HG02981 (cell line): ENCODE measurements at regions not wholly inside any gene's neighbourhood (a gene's known extent, or its start where the extent isn't known, plus 50 kb on each side); places are given as distances from the start of the nearest gene placed in this dataset.
A peak's percentile ranks its signal among the peaks of the same experiment; 100 is the strongest.
"Not testable (repeated sequence)": the region's sequence is repeated elsewhere in the genome, so short reads cannot be mapped to it uniquely, and the experiment has no call there.

Experiments
- ATAC-seq: cut with Tn5 transposase; IDR thresholded peaks from one replicate; pipeline ENCODE4 v1.9.1; 2021; ENCODE audit warnings: mild to moderate bottlenecking, moderate library complexity; ENCODE audit not compliant: unreplicated experiment

DNA sequence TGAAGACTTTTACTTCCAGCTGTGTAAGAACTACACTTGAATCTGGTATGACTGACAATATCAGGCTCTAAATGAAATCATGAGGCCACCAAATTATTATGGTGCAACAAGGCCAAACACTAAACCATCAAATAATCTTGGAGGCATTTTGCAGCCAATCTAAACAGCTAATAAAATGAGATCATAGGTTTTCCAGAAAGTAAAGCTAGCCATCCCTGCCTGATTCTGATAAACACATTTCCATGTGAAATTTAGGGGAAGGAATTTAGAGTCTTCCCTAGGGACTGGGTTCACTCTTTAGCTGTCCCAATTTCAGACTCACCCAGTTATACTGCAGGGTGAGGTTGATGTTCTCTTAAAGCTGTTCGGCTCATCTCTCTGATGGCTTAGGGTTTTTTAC lies 190.3 kb upstream of the TMEM196 start:
- ATAC-seq, result no peak

GRCh38 chr7:19958309-19958896 lies 185.0 kb upstream of the TMEM196 start:
- ATAC-seq, result no peak

DNA sequence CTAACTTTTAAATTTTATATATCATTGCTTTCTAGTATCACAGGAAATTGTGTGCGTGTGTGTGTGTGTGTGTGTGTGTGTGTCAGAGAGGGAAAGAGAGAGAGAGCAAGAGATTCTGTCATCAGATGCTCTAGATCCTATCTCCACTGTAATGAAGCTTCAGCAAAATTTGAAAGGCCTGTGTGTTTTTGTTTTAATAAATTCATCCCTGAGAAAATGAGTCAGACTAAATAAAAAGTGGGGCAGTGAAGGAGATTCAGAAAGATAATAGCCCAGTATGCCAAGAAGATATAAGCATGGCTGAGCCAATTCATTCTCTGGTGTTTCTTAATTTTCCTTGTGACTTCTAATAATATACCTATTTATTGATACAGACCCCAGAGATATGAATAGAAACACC lies 184.2 kb upstream of the TMEM196 start:
- ATAC-seq, result no peak

GRCh38 chr7:19954166-19954565 lies 180.7 kb upstream of the TMEM196 start:
- not testable (repeated sequence) for ATAC-seq

- ATAC-seq, result not testable (repeated sequence)
These were observed 180.0 kb upstream of the TMEM196 start for GRCh38 chr7:19953411-19953810.

- ATAC-seq, result no peak
These were observed 174.7 kb upstream of the TMEM196 start for GRCh38 chr7:19948160-19948559.

DNA sequence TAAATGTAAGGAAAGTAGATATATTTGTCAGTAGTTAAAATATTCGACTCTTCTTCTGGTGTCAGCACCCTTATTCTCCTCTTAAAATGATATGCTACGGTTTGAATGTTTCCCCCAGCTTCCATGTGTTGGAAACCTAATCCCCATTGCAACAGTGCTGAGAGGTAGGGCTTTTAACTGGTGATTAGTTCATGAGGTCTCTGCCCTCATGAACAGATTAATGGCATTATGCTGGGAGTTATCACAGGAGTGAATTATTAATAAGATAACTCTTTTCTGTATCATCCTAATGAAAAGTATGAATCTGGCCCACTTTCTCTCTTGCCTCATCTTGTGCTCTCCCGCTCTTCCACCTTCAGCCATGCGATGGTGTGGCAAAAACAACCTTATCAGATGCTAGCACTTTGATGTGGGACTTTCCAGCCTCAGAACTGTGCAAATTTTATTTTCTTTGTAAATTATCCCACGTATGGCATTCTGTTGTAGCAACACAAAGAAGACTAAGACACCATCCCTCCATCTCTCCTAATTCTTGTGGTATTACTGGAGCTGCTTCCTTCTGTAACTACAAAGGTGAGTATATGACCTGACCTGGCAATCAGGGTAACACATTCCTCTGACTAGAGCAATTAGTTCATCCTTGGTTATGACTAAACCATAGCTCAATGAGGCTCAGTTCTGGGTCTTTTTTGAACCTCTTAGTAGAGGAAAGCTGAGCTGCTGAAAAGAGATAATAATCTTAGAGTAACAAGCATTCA lies 171.1 kb upstream of the TMEM196 start:
- ATAC-seq, result no peak

DNA sequence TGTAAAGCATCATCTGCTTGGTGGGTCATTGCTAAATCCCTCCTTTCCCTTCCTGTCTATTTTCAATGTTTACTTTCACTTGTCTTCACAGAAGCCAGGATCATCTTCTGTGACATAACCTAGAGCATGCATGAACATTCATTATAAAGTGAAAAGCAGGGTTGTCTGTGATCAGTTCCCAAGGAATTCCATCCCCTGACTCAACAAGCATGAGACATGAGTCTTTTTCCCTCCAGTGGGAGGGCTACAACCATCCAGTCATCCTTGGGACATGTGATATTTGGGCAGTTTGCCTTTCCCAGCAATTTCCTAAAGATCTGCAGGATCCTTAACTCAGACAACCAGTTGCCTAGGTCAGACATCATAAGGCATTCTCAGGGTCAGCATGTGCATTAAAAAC lies 166.3 kb upstream of the TMEM196 start:
- ATAC-seq, result no peak

DNA sequence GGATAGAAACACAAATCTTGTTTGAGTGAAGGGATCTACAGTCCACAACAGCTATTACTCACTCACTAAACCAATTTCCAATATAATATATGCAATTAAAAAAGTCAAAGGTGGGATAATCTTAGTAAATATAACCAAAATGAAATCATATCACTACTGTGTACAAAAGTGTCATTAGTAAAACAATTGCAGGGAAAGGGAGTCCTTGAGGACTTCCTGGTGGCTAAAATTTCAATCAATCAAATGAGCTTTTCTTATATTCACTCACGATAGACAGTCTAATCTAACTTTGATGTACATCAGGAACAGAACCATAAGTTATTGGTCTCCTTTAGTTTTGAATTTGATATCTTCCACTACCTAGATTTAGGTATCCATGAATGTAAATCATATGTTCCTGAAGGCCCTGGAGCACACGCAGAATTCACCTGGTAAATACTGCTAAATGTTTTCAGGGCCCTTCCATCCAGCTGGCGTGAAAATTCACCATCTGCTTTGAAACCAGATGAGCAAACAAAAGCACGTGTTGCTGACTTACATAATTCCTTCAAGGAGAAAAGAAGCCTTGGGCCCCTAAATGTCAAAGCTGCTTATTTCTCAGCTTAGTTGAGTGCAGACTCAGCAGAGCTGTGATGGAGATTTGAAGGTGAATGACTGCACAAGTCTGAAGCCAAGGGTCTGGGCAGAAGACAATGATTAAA lies 159.3 kb upstream of the TMEM196 start:
- ATAC-seq, result no peak

DNA sequence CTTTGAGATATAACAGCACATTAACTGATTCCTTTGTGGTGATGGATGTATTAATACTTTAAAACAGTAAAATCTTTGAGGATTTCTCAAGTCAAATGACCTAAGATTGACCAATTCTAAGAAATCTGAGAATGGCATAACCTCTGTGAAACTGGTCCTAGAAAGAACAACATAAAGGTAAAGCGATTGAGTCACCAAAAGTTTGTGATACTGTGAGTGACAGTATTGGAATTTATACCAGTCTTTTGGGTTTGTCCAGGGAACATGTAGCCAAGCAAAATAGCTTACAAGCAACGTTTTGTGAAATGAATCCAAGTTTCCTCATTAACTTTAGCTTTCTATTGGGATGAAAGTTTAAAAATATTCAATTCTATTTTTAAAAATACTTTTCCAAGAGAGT lies 157.4 kb upstream of the TMEM196 start:
- no peak for ATAC-seq

DNA sequence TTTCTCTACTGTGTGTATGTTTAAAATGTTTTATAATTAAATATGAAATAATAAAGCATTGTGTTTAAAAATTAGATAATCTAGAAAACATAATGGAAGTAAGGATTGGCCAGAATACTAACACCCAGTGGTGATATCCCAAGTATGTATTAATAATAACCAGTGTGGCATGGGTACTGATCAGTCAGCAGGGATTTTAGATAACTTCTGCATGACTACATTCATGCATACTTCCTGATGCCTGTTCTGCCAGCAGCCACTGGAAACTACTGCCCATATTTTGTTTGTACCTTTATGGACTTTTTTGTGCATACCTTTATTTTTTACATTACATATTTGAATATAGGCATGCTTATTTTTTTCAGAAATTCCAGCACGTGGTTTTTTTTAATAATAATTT lies 156.6 kb upstream of the TMEM196 start:
- ATAC-seq, result no peak

DNA sequence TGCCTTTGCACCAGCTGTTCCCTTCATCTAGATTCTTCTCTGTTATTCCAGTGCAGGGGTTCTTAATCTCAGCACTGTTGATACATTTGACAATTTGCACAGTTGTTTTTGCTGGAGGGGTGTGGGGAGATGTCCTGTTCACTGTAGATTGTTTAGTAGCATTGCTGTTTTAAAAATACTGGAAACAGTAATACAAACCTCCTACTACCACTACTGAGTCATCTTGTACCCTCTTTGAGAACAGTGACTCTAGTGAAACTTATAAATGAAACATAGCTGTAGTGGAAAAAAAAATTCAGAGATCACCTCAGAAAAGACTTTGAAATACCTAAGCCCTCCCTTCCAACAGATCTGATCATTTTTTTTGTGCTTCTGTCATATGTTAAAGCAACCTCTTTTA lies 154.8 kb upstream of the TMEM196 start:
- peak; percentile 88 for ATAC-seq

- no peak for ATAC-seq
These were observed 147.3 kb upstream of the TMEM196 start for GRCh38 chr7:19920705-19921104.

- no peak for ATAC-seq
These were observed 146.7 kb upstream of the TMEM196 start for GRCh38 chr7:19920166-19920565.

DNA sequence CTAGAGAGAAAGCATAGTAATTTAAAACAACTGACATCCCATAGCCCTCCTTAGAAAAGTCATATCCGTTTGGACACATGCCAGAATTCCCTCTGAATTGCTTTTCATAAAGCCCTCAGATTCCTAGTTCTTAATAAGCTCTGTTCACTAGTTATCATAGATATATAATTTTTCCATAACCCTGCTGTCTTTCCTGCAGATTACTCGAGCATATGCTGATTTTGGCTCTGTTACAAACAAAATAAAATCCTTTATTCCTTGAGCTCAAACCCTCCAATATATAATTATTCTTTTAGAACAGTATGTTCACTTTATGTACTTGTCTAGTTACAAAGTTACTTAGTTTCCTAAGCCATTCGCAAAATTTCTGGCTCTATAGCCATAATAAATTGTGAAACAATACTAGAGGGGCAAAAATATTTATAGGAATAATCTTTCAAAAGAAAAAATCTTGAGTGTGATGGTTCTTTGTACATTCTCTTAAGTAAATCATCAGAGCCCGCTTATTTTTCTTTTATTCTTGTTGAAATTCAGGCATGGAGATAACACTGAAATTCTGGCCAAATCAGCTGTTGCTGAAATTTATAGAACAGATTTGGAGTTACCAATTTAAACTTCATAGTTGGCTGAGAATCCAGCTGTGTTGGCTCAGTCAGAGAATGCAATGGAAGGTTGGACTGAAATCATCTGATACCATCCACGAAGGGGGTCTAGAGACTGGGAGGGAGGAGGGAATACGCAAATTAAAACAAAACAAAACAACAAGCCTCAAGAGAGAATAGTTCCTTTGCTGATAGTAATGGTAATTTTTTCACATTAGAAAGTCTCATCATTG lies 146.1 kb upstream of the TMEM196 start:
- ATAC-seq, result no peak

DNA sequence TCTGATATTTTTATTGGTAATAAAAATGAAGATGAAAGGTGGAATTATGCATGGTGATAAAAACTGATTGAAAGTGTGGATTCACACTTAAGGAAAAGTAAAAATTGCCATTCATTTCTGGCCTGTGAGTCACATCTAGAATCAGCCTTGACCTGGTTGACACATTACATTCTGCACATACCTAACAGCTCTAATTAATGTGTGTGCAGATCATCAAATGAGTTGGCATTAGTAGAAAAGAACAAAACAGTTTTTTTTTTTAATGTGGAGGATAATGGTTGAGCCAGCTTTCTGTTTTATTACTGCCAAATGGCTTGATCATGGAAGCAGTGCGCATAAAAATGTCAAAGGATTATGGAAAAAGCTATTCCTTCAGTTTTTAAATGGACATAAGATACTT lies 142.6 kb upstream of the TMEM196 start:
- no peak for ATAC-seq

- ATAC-seq, result no peak
These were observed 142.2 kb upstream of the TMEM196 start for GRCh38 chr7:19915596-19915995.

DNA sequence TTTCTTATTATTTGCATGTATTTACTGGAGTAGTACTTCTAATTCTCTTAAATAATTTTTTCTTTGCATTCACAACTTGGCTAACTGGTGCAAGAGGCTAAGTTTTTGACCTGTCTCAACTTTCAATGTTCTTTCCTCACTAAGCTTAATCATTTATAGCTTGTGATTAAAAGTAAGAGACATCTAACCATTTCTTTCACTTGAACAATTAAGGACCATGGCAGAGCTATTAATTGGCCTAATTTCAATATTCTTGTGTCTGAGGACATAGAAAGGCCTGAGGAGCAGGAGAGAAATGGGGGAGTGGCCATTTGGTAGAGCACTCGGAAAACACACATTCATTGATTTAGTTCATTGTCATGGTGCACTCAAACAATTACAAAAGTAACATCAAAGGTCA lies 141.4 kb upstream of the TMEM196 start:
- no peak for ATAC-seq

DNA sequence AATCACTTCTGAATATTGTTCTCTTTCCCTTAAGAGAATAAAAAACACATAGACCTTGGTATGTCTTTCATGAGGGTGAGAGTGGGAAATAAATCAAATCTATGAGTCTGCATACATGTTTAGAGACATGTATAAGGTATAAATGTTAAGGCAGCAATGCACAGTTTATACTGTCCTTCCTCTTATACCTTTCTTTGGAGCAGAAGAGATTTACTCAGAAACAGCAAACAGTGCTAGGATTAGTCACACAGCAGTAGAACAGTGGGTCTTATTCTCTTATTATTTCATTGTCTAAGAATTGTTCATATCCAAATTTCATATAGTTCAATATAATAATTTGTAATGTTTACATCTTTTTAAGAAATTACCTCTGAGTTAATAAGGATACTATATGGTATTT lies 126.7 kb upstream of the TMEM196 start:
- no peak for ATAC-seq

GRCh38 chr7:19899529-19899928 lies 126.1 kb upstream of the TMEM196 start:
- no peak for ATAC-seq

GRCh38 chr7:19882893-19883292 lies 109.5 kb upstream of the TMEM196 start:
- ATAC-seq, result not testable (repeated sequence)
